Heart left ventricle (tissue), 13 donors: ENCODE measurements at regions not wholly inside any gene's neighbourhood (a gene's known extent, or its start where the extent isn't known, plus 50 kb on each side); places are given as distances from the start of the nearest gene placed in this dataset.

ENCODE experiments used
- POLR2A ChIP-seq, 2 donors: fragments of 450-650 bp; IDR thresholded peaks; one replicate each; pipeline ENCODE4 v1.6.1; 2017; ENCODE audit warnings: antibody characterized with exemption in 2 of 2, mild to moderate bottlenecking in 2 of 2, moderate library complexity in 2 of 2
- TF ChIP-seq, protein P1 (sequence below), 12 donors: fragments of 200-600 bp; sonication (generic) in 4 of 12; IDR thresholded peaks; one replicate each; pipeline versions ENCODE4 v1.5.0 to v1.8.0; 2018 to 2022; ENCODE audit warnings: antibody characterized with exemption in 12 of 12, mild to moderate bottlenecking in 5 of 12
- donor health status: ischemic (EF 13 %, LVEDD 7.1; RV severe dilation, severe dysfunction).
- donor health status: DM: no; HTN: yes; CAD: no.
- donor health status: DM: no; HTN: no; CAD: no.
- donor health status: ischemic (EF 25% LVEDD 6.9; RV normal size, moderate dysfunction).
- donor health status: ischemic (EF 25% LVEDD 5.7; RV mildly dilated, moderate dysfunction).
- donor health status: ischemic (EF 35%, LVEDD 5.7; RV mildly dilated, moderate dysfunction).
- donor health status: nonischemic (EF 11% LVEDD 7.7; RV severe dilation, severe dysfunction).
- donor health status: DM: yes; HTN: yes; CAD: no.
- donor health status: PGD.
- donor health status: ischemic (EF 29% LVEDD 5.4; RV normal size, mild dysfunction).
- donor health status: nonischemic (EF 23%, LVEDD 6.1; RV moderate dilation, normal function).

DNA sequence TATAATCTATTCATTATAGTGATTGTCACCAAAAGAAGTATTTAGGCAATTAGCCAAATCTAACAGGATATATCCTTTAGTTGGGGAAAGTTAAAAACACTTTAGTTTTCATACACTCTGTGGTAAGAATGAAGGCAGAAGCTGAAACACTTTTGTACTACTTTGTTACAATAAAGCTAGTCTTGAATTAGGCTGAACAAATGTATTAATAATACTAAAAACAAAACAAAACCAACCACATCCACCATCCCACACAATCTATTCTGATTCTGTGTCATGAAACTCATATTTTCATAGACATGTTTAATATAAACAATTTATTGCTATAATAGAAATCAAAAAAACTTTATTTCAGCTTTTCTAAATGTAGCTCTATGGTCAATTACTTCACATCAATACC is 508.8 kb downstream of the ZEB2 start:
- TF ChIP-seq, protein P1, sequence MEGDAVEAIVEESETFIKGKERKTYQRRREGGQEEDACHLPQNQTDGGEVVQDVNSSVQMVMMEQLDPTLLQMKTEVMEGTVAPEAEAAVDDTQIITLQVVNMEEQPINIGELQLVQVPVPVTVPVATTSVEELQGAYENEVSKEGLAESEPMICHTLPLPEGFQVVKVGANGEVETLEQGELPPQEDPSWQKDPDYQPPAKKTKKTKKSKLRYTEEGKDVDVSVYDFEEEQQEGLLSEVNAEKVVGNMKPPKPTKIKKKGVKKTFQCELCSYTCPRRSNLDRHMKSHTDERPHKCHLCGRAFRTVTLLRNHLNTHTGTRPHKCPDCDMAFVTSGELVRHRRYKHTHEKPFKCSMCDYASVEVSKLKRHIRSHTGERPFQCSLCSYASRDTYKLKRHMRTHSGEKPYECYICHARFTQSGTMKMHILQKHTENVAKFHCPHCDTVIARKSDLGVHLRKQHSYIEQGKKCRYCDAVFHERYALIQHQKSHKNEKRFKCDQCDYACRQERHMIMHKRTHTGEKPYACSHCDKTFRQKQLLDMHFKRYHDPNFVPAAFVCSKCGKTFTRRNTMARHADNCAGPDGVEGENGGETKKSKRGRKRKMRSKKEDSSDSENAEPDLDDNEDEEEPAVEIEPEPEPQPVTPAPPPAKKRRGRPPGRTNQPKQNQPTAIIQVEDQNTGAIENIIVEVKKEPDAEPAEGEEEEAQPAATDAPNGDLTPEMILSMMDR (IDR thresholded peaks at IDR 0.05), result no peak
- no peak for TF ChIP-seq POLR2A (IDR thresholded peaks at IDR 0.05)
